Stimulated activated CD4-positive, alpha-beta T cell treated with anti-CD3 and anti-CD28 coated beads, Interleukin-2, amount 100 ng/mL, for 24 hours (primary cell): ENCODE measurements at regions not wholly inside any gene's neighbourhood (a gene's known extent, or its start where the extent isn't known, plus 50 kb on each side); places are given as distances from the start of the nearest gene placed in this dataset.

Source experiments
- DNase-seq, 2 donors: peaks; one replicate each; pipeline ENCODE4 v3.0.0-alpha.2; 2020

- DNase-seq = no peak
Measured at GRCh38 chr13:91292630-91293221, 54.8 kb upstream of the MIR17HG start.

- no peak for DNase-seq
Measured at GRCh38 chr13:91295712-91296410, 51.6 kb upstream of the MIR17HG start.

GRCh38 chr13:91297503-91297902, 50.0 kb upstream of the MIR17HG start:
- no peak for DNase-seq
